SK-N-DZ (cell line): ENCODE measurements at regions not wholly inside any gene's neighbourhood (a gene's known extent, or its start where the extent isn't known, plus 50 kb on each side); places are given as distances from the start of the nearest gene placed in this dataset.
A peak's percentile ranks its signal among the peaks of the same experiment; 100 is the strongest.
"Not testable (repeated sequence)": the region's sequence is repeated elsewhere in the genome, so short reads cannot be mapped to it uniquely, and the experiment has no call there.

Experiments
- DNase-seq: peaks from one replicate; pipeline ENCODE4 v3.0.0-alpha.2; 2015; ENCODE audit warnings: low spot score

DNA sequence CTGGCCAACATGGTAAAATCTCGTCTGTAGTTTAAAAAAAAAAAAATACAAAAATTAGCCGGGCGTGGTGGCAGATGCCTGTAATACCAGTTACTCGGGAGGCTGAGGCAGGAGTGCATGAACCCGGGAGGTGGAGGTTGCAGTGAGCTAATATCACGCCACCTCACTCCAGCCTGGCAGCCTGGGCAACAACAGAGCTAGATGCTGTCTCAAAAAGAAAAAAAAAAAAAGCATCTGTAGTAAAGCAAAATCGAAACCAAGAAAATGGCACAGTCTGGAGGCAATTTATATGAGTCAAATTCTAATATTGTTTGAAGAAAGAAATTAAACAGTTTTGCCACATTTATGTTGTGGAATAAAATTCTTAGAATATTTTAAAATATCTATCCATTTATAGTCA lies 365.0 kb upstream of the CHORDC1 start:
- no peak for DNase-seq

DNA sequence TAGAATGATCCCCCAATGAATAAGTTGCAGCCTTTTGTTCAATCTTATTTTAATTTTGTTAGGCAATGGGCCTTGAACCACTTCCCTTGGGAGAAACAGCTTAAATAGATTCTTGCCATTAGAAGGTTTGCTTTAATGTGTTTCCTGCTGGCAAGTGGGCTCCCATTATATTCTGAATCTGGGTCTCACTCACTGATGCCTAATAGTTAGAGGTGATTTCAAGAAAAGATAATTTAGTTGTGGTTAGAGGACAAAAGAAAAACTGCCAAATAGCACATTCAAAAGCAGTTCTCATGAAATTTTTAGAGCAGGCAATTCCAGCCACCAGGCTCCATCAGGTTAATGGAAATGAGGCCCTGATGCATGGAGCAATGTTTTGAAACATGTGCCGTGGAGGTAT lies 362.6 kb upstream of the CHORDC1 start:
- DNase-seq: no peak

DNA sequence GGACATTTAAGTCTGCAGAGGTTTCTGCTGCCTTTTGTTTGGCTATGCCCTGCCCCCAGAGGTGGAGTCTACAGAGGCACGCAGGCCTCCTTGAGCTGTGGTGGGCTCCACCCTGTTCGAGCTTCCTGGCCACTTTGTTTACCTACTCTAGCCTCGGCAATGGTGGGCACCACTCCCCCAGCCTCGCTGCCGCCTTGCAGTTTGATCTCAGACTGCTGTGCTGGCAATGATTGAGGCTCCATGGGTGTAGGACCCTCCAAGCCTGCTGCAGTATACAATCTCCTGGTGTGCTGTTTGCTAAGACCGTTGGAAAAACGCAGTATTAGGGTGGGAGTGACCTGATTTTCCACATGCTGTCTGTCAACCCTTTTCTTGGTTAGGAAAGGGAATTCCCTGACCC lies 360.1 kb upstream of the CHORDC1 start:
- DNase-seq: not testable (repeated sequence)

DNA sequence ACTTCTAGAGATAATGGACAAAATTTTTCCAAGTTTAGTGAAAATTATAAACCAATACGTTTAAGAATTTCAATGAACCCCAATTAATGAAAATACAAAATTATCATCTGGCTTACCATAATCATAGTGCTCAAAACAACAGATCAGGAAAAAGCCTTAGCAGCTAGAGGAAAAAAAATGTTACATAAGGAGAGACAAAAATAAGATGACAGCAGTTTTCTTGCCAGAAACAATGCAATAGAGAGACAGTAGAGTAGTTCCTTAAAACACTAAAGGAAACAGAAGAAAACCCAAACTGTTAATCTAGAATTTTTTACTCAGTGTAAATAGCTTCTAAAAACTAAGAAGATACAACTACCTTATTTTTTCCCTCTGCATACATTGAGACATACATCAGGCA lies 341.7 kb upstream of the CHORDC1 start:
- no peak for DNase-seq

DNA sequence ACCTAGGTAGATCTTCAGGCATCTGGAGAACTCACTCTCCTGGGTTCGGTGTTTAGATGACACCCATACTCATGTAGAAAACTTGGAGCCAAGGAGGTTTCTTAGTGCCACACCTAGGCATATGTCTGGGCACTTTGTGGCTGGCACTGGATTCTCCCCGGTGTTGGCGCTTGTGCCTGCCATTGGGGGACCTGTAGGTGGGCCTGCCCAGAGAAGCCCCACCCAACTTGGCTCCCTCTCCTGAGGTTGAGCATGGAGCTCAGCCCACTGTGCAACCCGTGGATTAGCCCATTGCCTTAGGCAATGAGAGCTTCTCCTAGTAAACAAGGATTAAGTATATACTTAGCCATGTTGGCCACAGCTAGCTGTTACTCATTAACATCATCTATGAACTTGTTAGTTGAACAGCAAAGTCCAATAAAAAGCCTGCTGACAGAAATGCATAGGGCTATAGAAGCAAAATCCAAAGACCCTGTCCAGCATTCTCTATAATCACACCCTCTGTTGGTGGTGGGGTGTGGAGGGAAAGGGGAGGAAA lies 335.5 kb upstream of the CHORDC1 start:
- DNase-seq: no peak

DNA sequence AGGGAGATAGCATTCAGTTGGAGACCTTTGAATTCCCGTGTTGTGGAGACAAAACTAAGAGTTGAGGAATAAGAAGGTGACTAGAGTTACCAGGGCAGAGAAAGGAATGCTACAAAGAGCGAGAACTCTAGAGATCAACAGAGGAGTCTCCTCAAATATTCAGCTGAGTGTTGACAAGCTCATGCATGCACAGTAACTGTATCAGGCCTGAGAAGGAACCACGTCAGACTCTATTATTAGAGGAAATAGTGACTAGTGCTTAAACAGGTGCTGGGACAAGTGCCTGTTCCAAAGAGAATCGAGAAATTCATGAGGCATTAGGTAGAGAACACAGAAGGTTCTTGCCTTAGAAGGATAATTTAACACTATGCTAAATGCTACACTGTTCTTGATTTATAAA lies 333.8 kb upstream of the CHORDC1 start:
- no peak for DNase-seq

DNA sequence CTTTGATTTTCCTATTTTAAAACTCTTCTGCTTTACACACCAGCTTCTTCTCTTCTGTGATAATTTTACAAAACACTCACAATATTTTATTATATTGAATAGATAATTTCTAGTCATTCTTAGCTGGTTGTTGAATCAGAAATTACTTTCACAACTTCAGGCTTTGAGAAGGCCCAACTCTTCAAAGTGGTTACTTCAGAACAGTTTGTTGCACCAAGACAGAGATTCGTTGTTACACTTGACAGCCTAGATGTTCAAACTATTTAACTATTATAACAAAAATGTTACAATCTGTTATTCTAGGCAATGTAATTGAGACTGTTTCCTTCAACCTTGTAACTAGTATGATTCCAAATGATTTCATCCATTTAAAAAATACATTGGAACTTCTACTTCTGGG lies 333.2 kb upstream of the CHORDC1 start:
- no peak for DNase-seq

DNA sequence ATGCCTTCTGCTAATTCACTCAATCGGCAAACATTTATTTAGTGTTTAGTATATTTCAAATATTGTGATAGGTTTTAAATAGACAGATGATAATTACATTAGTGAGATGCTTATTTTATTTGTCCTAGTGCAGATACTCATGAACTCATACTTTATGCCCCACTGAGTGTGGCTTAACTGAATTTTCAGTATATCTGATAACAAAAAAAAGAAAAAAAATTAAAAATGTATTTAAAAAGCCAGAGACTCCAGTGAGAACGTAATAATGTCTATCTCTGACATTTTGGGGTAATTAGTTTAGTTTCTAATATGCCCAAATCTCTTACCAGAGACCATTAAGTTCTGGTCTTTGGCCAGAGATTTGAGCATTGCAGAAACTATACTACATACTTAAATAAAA lies 332.6 kb upstream of the CHORDC1 start:
- no peak for DNase-seq

DNA sequence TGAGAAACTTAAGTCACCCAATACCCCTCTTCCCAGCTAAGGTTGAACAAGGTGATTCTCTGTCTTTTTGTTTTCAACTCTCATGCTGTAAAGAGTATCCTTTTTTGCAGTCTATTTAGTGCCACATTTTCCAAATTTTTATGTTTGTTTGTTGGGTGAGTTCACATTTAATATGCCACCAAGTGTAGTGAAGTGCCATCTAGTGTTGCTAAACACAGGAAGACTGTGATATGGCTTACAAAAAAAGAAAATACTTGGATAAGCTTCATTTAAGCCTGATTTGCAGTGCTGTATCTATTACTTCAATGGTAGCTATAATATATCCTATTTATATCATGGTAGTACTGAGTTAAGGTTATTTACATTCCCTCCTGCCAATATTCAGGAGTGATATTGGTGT lies 319.2 kb upstream of the CHORDC1 start:
- DNase-seq: no peak

DNA sequence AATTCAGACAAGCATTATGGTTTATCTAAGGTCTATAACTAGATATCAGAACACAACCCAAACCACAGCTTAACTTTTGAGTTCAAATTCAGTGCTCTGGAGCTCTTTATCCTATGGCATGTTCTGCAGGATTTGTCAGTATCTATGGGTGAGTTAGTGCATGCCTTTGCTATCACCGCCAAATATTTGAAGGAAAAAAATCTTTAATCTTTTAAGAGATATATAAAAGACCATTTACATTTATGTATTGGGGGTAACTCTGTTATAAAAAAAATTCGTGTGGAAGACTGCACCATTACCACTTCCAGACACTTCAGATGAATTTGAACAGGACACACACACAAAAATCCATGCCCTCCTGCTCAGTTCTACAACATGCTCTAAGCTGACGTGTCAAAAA lies 313.5 kb upstream of the CHORDC1 start:
- DNase-seq: no peak

DNA sequence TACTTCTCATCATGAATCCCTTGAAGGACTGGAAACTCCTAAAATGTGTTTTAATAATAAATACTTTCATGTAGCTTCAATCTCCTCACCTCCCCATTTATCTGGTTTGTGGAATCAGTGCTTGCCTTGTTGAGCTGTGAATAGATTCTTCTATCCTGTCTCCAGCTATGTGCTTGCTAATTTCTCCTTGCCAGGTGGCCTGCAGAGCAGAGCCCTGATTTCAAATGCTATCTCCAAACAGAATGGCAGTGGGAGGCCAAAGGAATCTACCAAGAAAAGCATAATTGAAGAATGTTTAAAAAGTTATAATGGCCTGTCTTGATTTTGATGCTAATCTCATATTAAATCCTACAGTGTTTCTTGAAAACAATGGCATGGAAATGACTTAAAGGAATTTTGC lies 309.3 kb upstream of the CHORDC1 start:
- no peak for DNase-seq

DNA sequence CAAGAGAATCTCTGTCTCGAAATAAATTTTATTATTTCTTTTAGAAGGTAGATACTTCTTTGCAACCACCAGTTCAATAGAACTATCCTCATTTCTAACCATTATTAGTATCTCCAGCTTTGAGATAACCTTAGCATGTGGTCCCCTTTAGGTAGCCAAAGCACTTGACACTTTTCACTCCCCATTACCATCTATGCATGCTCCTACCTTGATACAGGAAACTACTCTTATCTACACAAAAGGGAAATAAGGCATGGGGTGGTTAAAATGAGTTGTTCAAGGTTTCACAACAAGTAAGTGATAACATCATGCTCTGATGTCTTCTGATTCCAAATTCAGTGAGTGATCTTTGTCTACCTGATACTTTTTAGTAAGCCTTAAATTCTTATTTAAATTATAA lies 308.2 kb upstream of the CHORDC1 start:
- no peak for DNase-seq

DNA sequence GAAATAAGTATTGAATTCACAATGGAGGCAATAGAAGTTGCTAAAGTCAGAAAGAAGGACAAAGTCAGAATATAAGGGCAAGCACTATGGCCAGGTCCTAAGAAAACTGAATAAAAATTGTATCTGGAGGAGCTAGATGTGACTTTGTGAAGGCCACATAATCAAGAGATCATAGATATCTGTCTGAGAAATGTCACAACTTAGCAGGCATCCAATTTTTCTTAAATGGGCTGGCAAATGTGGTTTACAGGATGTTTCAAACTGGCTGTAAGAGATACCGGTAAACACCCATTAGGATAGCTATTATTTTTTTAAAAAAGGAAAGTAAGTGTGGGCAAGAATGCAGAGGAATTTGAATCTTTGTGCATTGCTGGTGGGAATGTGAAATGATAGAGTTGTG lies 303.1 kb upstream of the CHORDC1 start:
- DNase-seq: no peak

DNA sequence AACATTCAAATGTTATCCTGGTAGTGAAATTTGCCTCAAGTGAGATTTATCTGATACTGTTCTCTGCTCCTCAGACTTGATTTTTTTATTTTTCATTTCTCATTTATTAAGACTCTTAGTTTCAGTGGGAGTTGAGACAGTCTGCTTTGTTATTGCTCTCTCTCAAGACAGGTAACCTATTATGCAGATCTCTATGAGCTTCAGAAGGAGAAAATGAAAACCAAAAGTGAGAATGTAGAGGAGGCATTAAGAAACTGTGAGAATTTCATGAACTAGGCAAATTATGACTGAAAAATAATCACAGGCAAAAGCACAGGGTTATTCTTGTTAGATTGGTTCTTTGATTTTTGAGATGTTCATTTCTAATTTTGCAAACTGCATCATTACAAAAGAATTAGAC lies 290.0 kb upstream of the CHORDC1 start:
- DNase-seq: no peak

DNA sequence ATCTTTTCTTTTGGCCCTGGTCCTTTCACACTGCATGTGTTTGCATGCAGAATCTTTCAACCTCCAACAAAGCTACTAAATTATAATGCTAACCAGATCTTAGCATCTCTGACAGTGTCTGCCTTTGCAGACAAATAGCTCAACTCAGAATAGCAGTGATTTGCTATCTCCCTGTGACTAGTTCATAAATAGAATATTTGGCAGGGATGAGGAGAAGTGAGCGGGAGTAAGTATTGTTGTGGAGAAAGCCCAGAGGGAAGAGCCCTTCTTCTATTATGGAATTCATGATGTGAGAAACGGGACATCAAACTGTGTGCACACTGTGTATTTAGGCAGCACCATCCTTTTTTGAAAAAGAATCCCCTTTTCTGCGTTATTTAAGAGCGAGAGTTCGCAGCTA lies 288.0 kb upstream of the CHORDC1 start:
- no peak for DNase-seq

DNA sequence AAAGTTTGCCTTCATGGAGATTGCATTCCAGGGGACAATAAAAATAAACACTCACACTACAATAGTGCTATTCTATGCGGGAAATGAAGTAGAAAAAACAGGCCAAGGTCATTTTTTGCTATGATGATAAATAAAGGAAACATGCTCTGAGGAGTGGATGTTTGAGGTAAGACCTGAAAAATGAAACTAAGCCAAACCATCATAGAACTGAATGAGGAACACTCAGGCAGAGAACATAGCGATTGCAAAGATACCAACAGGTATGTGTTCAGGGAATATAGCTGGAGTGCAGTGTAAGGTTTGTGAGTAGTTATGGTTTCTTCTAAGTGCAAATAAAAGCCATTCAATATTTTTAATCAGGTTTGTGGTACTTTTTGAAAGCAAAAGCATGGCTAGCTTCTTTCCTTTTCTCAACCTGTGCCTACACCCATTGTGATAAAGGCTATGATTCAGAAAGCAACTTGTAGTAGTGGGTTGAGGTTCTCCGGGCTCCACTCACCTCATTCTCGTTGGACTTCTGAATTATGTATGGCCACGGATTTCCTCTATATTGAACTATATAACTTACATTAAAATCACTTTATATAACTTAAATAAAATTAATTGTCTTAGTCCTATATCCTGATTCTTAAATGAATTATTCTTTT lies 278.2 kb upstream of the CHORDC1 start:
- DNase-seq: no peak

DNA sequence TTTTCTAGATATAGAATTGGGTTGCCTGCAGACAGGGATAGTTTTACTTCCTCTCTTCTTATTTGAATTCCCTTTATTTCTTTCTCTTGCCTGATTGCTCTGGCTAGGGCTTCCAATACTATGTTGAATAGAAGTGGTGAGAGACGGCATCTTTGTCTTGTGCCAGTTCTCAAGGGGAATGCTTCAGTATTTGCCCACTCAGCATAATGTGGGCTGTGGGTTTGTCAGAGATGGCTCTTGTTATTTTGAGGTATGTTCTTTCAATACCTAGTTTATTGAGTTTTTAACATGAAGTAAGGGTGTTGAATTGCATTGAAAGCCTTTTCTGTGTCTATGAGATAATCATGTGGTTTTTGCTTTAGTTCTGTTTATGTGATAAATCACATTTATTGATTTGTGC lies 273.9 kb upstream of the CHORDC1 start:
- DNase-seq: no peak

DNA sequence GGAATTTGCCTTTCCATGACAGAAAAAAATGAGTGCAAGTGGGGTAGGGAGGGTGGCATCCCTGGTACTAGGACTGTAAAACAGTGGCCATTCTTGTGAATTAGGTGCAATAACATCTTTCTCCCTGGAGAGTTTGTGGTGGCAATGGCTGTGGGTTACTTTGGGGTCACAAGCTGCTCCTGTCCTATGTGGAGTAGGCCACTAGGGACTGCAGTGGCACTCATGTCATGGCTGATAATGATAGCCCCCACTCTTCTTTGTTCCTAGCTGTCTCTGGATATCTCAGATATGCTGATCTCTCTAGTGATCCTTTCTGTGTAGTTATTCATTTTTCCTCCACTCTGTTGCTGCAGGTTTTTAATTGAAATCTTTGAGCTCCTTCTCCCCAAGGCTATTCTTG lies 270.5 kb upstream of the CHORDC1 start:
- DNase-seq: peak; percentile 48

DNA sequence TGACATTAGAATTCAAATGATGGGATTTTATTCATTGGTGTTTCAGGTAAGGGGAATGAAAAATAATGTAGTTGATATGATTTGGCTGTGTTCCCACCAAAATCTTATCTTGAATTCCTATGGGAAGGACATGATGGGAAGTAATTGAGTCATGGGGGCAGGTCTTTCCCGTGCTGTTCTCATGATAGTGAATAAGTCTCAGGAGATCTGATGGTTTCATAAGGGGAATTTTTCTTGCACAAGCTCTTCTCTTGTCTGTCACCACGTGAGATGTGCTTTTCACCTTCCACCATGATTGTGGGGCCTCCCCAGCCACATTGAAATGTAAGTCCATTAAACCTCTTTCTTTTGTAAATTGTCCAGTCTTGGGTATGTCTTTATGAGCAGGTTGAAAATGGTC lies 268.6 kb upstream of the CHORDC1 start:
- DNase-seq: no peak

DNA sequence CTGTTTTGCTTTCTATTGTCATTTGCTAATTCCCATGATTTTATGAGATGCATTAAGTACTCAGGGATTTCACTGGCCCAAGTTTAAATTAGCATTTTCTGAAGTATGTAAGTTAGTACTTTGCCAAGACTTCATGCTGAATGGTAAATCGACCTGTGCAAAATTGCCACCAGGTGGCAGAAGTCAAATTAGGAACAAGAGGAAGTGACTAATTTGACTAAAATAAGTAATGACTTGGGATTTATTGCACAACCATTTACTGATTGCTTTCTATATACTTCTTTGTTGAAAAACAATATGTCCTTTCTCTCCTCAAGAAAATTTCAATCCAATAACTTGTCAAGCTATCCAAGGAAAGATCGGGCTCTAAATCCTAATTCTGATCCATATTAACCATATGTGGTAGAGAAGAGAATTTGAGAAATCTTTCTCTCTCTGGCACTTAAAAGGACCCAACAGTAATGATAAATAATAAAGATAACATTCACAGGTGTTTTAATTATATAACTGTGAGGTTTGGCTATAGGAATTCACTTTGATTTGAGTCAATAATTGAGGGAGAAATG lies 253.7 kb upstream of the CHORDC1 start:
- no peak for DNase-seq

DNA sequence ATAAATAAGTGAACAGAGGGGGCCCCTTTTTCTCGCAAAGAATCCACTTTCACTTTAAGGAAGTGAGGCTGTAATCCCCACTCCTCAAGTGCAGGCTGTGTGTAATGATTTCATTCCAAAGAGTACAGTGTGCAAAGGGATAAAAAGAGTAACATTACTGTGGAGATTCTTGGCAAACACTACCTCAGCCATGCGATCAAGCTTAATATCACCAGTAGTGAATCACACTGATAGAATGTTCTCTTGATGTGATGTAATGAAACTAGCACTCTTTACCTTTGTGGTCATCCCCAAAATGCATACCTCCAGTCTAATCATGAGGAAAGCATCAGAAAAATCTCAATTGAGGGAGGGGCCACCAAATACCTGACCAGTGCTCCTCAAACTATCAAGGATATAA lies 246.1 kb upstream of the CHORDC1 start:
- no peak for DNase-seq

DNA sequence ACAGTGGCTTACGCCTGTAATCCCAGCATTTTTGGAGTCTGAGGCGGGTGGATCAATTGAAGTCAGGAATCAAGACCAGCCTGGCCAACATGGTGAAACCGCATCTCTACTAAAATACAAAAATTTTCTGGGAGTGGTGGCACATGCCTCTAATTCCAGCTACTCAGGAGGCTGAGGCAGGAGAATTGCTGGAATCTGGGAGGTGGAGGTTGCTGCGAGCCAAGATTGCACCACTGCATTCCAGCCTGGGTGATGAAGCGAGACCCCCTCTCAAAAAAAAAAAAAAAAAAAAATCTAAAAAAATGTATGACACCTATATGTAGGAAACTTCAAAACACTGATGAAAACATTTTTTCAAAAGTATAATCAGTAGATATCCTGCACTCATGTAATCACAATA lies 242.7 kb upstream of the CHORDC1 start:
- no peak for DNase-seq

DNA sequence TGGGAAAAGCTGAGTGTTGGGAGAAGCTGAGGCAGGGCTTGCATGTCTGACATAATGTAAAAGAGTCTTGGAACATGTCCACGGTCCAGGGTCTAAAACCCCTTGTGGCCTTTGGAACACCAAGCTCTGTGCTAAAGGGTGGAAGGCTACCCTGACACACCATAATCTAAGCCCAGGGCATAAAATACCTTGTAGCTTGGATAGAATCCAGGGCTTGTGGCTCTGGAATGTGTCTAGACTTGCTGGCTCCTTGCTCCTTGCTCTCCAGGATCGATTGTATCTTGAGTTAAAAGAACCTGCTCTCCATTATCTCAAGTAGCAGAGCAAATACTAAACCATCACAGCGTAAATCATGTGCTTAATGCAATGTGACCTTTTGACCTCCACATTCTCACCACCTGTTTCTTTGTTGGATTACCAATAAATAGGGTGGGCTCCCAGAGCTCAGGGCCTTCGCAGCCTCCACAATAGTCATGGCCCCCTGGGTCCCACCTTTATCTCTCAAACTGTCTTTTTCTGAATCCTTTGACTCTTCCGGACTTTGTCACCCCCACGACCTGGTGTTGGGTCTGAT lies 232.6 kb upstream of the CHORDC1 start:
- DNase-seq: peak; percentile 93
